IMR-90 (cell line): ENCODE measurements at regions not wholly inside any gene's neighbourhood (a gene's known extent, or its start where the extent isn't known, plus 50 kb on each side); places are given as distances from the start of the nearest gene placed in this dataset.

ENCODE experiments used
- ATAC-seq: fragments of 200-7000 bp; cut with Tn5 transposase; 2 replicates; pipeline ENCODE4 v1.9.1; 2020; ENCODE audit warnings: low read depth, mild to moderate bottlenecking, moderate library complexity
- BruUV-seq: library from RNA; stranded (reverse); fragments of 400-500 nt; replicated peaks from 2 replicates; lab custom pipeline; 2021; lab: Mats Ljungman, UMichigan
- CTCF ChIA-PET: fragments of 300-600 bp; formaldehyde crosslinking; extraction: SDS; loops from one replicate; lab custom pipeline; 2021; ENCODE audit warnings: antibody characterized with exemption; lab: Yijun Ruan, JAX
- POLR2A ChIA-PET: fragments of 300-600 bp; sonication (Branson Sonifier 250); formaldehyde crosslinking; loops from one replicate; lab custom pipeline; 2022; ENCODE audit warnings: antibody characterized with exemption; ENCODE audit not compliant: unreplicated experiment; lab: Charles Lee
- DNase-seq: peaks from one replicate; pipeline ENCODE4 v3.0.0; 2013
- H2AFZ ChIP-seq: replicated peaks from 2 replicates; pipeline ENCODE3; 2013; ENCODE audit warnings: low read length, mild to moderate bottlenecking; ENCODE audit not compliant: poor library complexity
- H2AK5ac ChIP-seq: 2 replicates; pipeline ENCODE4 v1.6.1; 2013; ENCODE audit warnings: low read depth, low read length, inconsistent platforms
- H2AK9ac ChIP-seq: replicated peaks from 2 replicates; pipeline ENCODE3; 2013; ENCODE audit warnings: mild to moderate bottlenecking, low read depth, low read length, moderate library complexity; ENCODE audit not compliant: poor library complexity
- H2BK120ac ChIP-seq: 2 replicates; pipeline ENCODE4 v1.6.1; 2013; ENCODE audit warnings: low read depth, low read length, inconsistent platforms
- H2BK15ac ChIP-seq: 3 replicates; pipeline ENCODE4 v1.6.1; 2013; ENCODE audit warnings: low read depth, low read length, inconsistent platforms
- H2BK20ac ChIP-seq: 2 replicates; pipeline ENCODE4 v1.6.1; 2013; ENCODE audit warnings: low read depth, mild to moderate bottlenecking, inconsistent platforms, low read length, moderate library complexity
- H2BK5ac ChIP-seq: 2 replicates; pipeline ENCODE4 v1.6.1; 2013; ENCODE audit warnings: mild to moderate bottlenecking, low read depth, low read length, inconsistent platforms; ENCODE audit not compliant: poor library complexity, severe bottlenecking
- H3K14ac ChIP-seq: replicated peaks from 2 replicates; pipeline ENCODE4 v1.6.1; 2013; ENCODE audit warnings: low read depth, low read length, inconsistent platforms
- H3K18ac ChIP-seq: 2 replicates; pipeline ENCODE4 v1.6.1; 2013; ENCODE audit warnings: low read depth, low read length, control low read depth
- H3K23ac ChIP-seq: 2 replicates; pipeline ENCODE4 v1.6.1; 2013; ENCODE audit warnings: low read depth, low read length, inconsistent platforms
- H3K27ac ChIP-seq: 2 replicates; pipeline ENCODE4 v1.5.1; 2013; ENCODE audit warnings: mild to moderate bottlenecking, control low read depth, low read length; ENCODE audit not compliant: insufficient read depth
- H3K27me3 ChIP-seq: 2 replicates; pipeline ENCODE4 v1.6.1; 2013; ENCODE audit warnings: low read length; ENCODE audit not compliant: control insufficient read depth, insufficient read depth
- H3K36me3 ChIP-seq: 2 replicates; pipeline ENCODE4 v1.6.1; 2013; ENCODE audit warnings: low read length, mixed read lengths; ENCODE audit not compliant: control insufficient read depth, insufficient read depth
- H3K4ac ChIP-seq: 2 replicates; pipeline ENCODE4 v1.6.1; 2013; ENCODE audit warnings: low read depth, low read length, inconsistent platforms
- H3K4me1 ChIP-seq: 2 replicates; pipeline ENCODE4 v1.6.1; 2013; ENCODE audit warnings: low read length, mixed read lengths; ENCODE audit not compliant: control insufficient read depth, insufficient read depth
- H3K4me2 ChIP-seq: 2 replicates; pipeline ENCODE4 v1.6.1; 2013; ENCODE audit warnings: low read depth, mild to moderate bottlenecking, control low read depth, low read length, moderate library complexity
- H3K4me3 ChIP-seq: 2 replicates; pipeline ENCODE4 v1.5.1; 2013; ENCODE audit warnings: low read depth, mild to moderate bottlenecking, control low read depth, low read length, moderate library complexity; ENCODE audit not compliant: insufficient read depth
- H3K56ac ChIP-seq: 2 replicates; pipeline ENCODE4 v1.6.1; 2013; ENCODE audit warnings: low read length, inconsistent platforms; ENCODE audit not compliant: insufficient read depth; ENCODE audit errors: extremely low read depth
- H3K79me1 ChIP-seq, 2 experiments: 2 replicates each; pipeline ENCODE4 v1.6.1; 2013; ENCODE audit warnings: low read length in 2 of 2, inconsistent platforms in 1 of 2, low read depth in 1 of 2
- H3K9ac ChIP-seq: 2 replicates; pipeline ENCODE4 v1.6.1; 2013; ENCODE audit warnings: low read depth, low read length, control low read depth
- H3K9me1 ChIP-seq: 2 replicates; pipeline ENCODE4 v1.6.1; 2013; ENCODE audit warnings: low read length, inconsistent platforms; ENCODE audit not compliant: insufficient read depth
- H3K9me3 ChIP-seq: 2 replicates; pipeline ENCODE4 v1.6.1; 2013; ENCODE audit warnings: low read length; ENCODE audit not compliant: control insufficient read depth, insufficient read depth
- H4K20me1 ChIP-seq: 2 replicates; pipeline ENCODE4 v1.6.1; 2013; ENCODE audit warnings: low read length, inconsistent platforms; ENCODE audit not compliant: insufficient read depth
- H4K5ac ChIP-seq: 2 replicates; pipeline ENCODE4 v1.6.1; 2013; ENCODE audit warnings: mild to moderate bottlenecking, low read depth, low read length, control low read depth
- H4K8ac ChIP-seq, 2 experiments: 2 replicates each; pipeline ENCODE4 v1.6.1; 2013; ENCODE audit warnings: low read depth in 2 of 2, low read length in 2 of 2, control low read depth in 1 of 2, inconsistent platforms in 1 of 2
- H4K91ac ChIP-seq: 2 replicates; pipeline ENCODE4 v1.6.1; 2013; ENCODE audit warnings: low read depth, low read length, inconsistent platforms; ENCODE audit not compliant: insufficient read depth
- MAFK ChIP-seq: IDR thresholded peaks from 2 replicates; pipeline ENCODE4 v1.6.1; 2012; ENCODE audit warnings: low read depth, low read length, improper control_type of control experiment
- MXI1 ChIP-seq: IDR thresholded peaks from 2 replicates; pipeline ENCODE4 v1.6.1; 2012; ENCODE audit warnings: low read depth, mild to moderate bottlenecking, low read length, moderate library complexity, borderline replicate concordance
- RAD21 ChIP-seq: IDR thresholded peaks from 2 replicates; pipeline ENCODE4 v1.6.1; 2012; ENCODE audit warnings: low read length, improper control_type of control experiment
- RCOR1 ChIP-seq: IDR thresholded peaks from 2 replicates; pipeline ENCODE4 v1.6.1; 2012; ENCODE audit warnings: mild to moderate bottlenecking, low read length, improper control_type of control experiment; ENCODE audit not compliant: insufficient replicate concordance
- WGBS, 2 experiments: methylation state at CpG; one replicate each; pipeline versions ENCODE4 v1.1.5 to v1.1.7; 2013; ENCODE audit warnings: missing lambda C conversion rate in 2 of 2; ENCODE audit not compliant: insufficient read length in 1 of 2; ENCODE audit errors: extremely low coverage in 2 of 2; 5-methylcytosine and 5-hydroxymethylcytosine counted together
- dilution Hi-C: fragments of 300-500 bp; cut with HindIII; formaldehyde crosslinking; loops from one replicate; pipeline ENCODE4 v1.14.3; 2018; ENCODE audit warnings: low sequenced_read_pairs; ENCODE audit not compliant: unreplicated experiment
- in situ Hi-C: fragments of 300-500 bp; cut with MboI; formaldehyde crosslinking; loops from 3 replicates; pipeline ENCODE4 v1.14.3; 2019; ENCODE audit warnings: low sequenced_read_pairs, inconsistent platforms, mixed read lengths
- intact Hi-C: fragments of 100-400 bp; cut with micrococcal nuclease; formaldehyde crosslinking; loops from 2 replicates; pipeline ENCODE4 v1.10.0; 2022

GRCh38 chr18:9038277-9038871, 64.1 kb upstream of the NDUFV2 start:
- ATAC-seq (peak; percentile 53), DNase-seq (peak; percentile 28)
- intact Hi-C loops, result no loop called here
- Histone ChIP-seq H3K14ac (no peak overlapping the region), H3K4me3 (no peak overlapping the region), H4K8ac (peak overlapping the region in 1 of 2 experiments; percentile 51; a peak in 2 of 4 replicates), H3K79me1 (no peaks in the 10 kb centered on the region), H4K91ac (no peak overlapping the region), H2BK120ac (no peak overlapping the region; the same call in 1 of the 2 replicates), H3K9me1 (no peaks in the 10 kb centered on the region), H4K20me1 (no peaks in the 10 kb centered on the region), H3K27me3 (no peaks in the 10 kb centered on the region), H3K4me1 (peaks cover 3% of the 10 kb centered on the region; the same call in 1 of the 2 replicates), H2BK20ac (no peak overlapping the region), H3K18ac (peak overlapping the region; percentile 60; the same call in 1 of the 2 replicates), H3K36me3 (no peaks in the 10 kb centered on the region), H2AFZ (no peak overlapping the region), H3K4ac (no peak overlapping the region; the same call in 1 of the 2 replicates), H2AK9ac (no peak overlapping the region), H2BK15ac (no peak overlapping the region), H3K23ac (no peak overlapping the region), H3K9me3 (no peaks in the 10 kb centered on the region), H3K4me2 (peak overlapping the region; percentile 38; the same call in 1 of the 2 replicates), H3K56ac (no peak overlapping the region), H2AK5ac (no peak overlapping the region), H3K9ac (no peak overlapping the region), H4K5ac (peak overlapping the region; percentile 60; the same call in 1 of the 2 replicates), H3K27ac (no peak overlapping the region), H2BK5ac (peak overlapping the region; percentile 9)
- ChIA-PET CTCF (no interaction called here), POLR2A (interaction anchor here (0.6 to 0.7 kb wide), 2 partner anchors 10 to 595 kb away, joined by 4 to 8 read pairs; no protein-coding TSS in a partner anchor)
- in situ Hi-C loops, result no loop called here
- dilution Hi-C loops, result no loop called here
- TF ChIP-seq RAD21 (no peak), MAFK (peak; percentile 98), MXI1 (no peak), RCOR1 (no peak)
- no CpG with 5 or more reads among the region's 7 CpGs for WGBS, 2 experiments
- BruUV-seq, result no TSS peak
